H1 (cell line): ENCODE measurements at regions not wholly inside any gene's neighbourhood (a gene's known extent, or its start where the extent isn't known, plus 50 kb on each side); places are given as distances from the start of the nearest gene placed in this dataset.

Source experiments
- CTCF ChIA-PET: fragments of 300-600 bp; sonication (Branson Sonifier 250); formaldehyde crosslinking; loops from one replicate; lab custom pipeline; 2021; ENCODE audit not compliant: partially characterized antibody; lab: Charles Lee
- POLR2A ChIA-PET: fragments of 300-600 bp; sonication (Branson Sonifier 250); formaldehyde crosslinking; loops from one replicate; lab custom pipeline; 2021; ENCODE audit warnings: inconsistent platforms; ENCODE audit not compliant: partially characterized antibody; lab: Charles Lee
- DNase-seq, 2 experiments: peaks; one replicate each; pipeline versions ENCODE4 v3.0.0 to v3.0.0-alpha.2; 2010 to 2022; ENCODE audit warnings: low spot score in 2 of 2, low read depth in 1 of 2, mixed read lengths in 1 of 2
- FAIRE-seq: peaks from 2 replicates; lab custom pipeline; 2011; peaks lifted over from hg19 to GRCh38; lab: Jason Lieb, UNC
- H2AFZ ChIP-seq: 2 replicates; pipeline ENCODE4 v1.8.1; 2012; ENCODE audit warnings: low read length, inconsistent platforms
- H2AK5ac ChIP-seq: 2 replicates; pipeline ENCODE4 v1.6.1; 2013; ENCODE audit warnings: low read depth, low read length
- H2BK120ac ChIP-seq: replicated peaks from 2 replicates; pipeline ENCODE3; 2013; ENCODE audit warnings: low read depth, low read length, inconsistent platforms
- H2BK12ac ChIP-seq: 2 replicates; pipeline ENCODE4 v1.6.1; 2013; ENCODE audit warnings: low read depth, low read length
- H2BK15ac ChIP-seq: 2 replicates; pipeline ENCODE4 v1.6.1; 2013; ENCODE audit warnings: low read length
- H2BK20ac ChIP-seq: 2 replicates; pipeline ENCODE4 v1.6.1; 2013; ENCODE audit warnings: low read length
- H2BK5ac ChIP-seq: 2 replicates; pipeline ENCODE4 v1.6.1; 2013; ENCODE audit warnings: low read depth, low read length
- H3K14ac ChIP-seq: 2 replicates; pipeline ENCODE4 v1.6.1; 2013; ENCODE audit warnings: inconsistent platforms; ENCODE audit not compliant: insufficient read length
- H3K18ac ChIP-seq: 2 replicates; pipeline ENCODE4 v1.6.1; 2013; ENCODE audit warnings: low read length; ENCODE audit errors: extremely low read depth
- H3K23ac ChIP-seq: 2 replicates; pipeline ENCODE4 v1.6.1; 2013; ENCODE audit warnings: inconsistent platforms; ENCODE audit not compliant: insufficient read length
- H3K23me2 ChIP-seq: 2 replicates; pipeline ENCODE4 v1.6.1; 2013; ENCODE audit warnings: low read depth, low read length
- H3K27ac ChIP-seq: 2 replicates; pipeline ENCODE4 v1.6.1; 2011; ENCODE audit warnings: low read depth, low read length, inconsistent platforms
- H3K27me3 ChIP-seq, 4 experiments: replicated peaks in 1 of 4; 1 replicate in 1 of 4; 2 replicates in 3 of 4; pipeline versions ENCODE4 v1.6.1 to v1.8.1; 2011 to 2013; ENCODE audit warnings: low read length in 3 of 4, mild to moderate bottlenecking in 3 of 4, inconsistent platforms in 2 of 4, mixed read lengths in 2 of 4, moderate library complexity in 1 of 4; ENCODE audit not compliant: control insufficient read depth in 3 of 4, insufficient read depth in 3 of 4; ENCODE audit errors: extremely low read depth in 1 of 4
- H3K36me3 ChIP-seq, 4 experiments: 2 replicates each; pipeline versions ENCODE4 v1.6.1 to v1.8.1; 2011 to 2013; ENCODE audit warnings: mild to moderate bottlenecking in 4 of 4, low read length in 3 of 4, moderate library complexity in 2 of 4, control low read depth in 1 of 4, inconsistent platforms in 1 of 4; ENCODE audit not compliant: insufficient read depth in 4 of 4, control insufficient read depth in 2 of 4
- H3K4ac ChIP-seq: replicated peaks from 2 replicates; pipeline ENCODE3; 2013; ENCODE audit warnings: low read length, low read depth, mixed read lengths, inconsistent platforms; ENCODE audit not compliant: insufficient read length
- H3K4me1 ChIP-seq, 4 experiments: replicated peaks in 1 of 4; 1 replicate in 1 of 4; 2 replicates in 3 of 4; pipeline versions ENCODE4 v1.6.1 to v1.8.1; 2011 to 2013; ENCODE audit warnings: low read length in 3 of 4, inconsistent platforms in 2 of 4, mixed read lengths in 1 of 4; ENCODE audit not compliant: insufficient read depth in 4 of 4, control insufficient read depth in 3 of 4
- H3K4me2 ChIP-seq, 2 experiments: 2 replicates each; pipeline versions ENCODE4 v1.6.1 to v1.8.1; 2011 to 2013; ENCODE audit warnings: low read depth in 2 of 2, low read length in 2 of 2, control low read depth in 1 of 2, inconsistent platforms in 1 of 2, mild to moderate bottlenecking in 1 of 2; ENCODE audit not compliant: insufficient read depth in 1 of 2
- H3K4me3 ChIP-seq, 4 experiments: fragments of 200-600, 300-600 bp in 1 of 4; sonication (generic), shearing (Covaris generic), sonication (Bioruptor Twin) in 1 of 4; 2 replicates each; pipeline versions ENCODE4 v1.5.1 to v1.8.1; 2011 to 2016; ENCODE audit warnings: low read length in 4 of 4, low read depth in 3 of 4, control low read depth in 2 of 4, inconsistent platforms in 2 of 4, mild to moderate bottlenecking in 2 of 4, mixed read lengths in 1 of 4, moderate library complexity in 1 of 4; ENCODE audit not compliant: insufficient read depth in 2 of 4; ENCODE audit errors: extremely low read depth in 1 of 4
- H3K56ac ChIP-seq: replicated peaks from 2 replicates; pipeline ENCODE3; 2013; ENCODE audit warnings: low read depth, mild to moderate bottlenecking, mixed read lengths, low read length, inconsistent platforms; ENCODE audit not compliant: insufficient read length
- H3K79me1 ChIP-seq: 2 replicates; pipeline ENCODE4 v1.6.1; 2013; ENCODE audit warnings: low read depth, low read length, control low read depth
- H3K79me2 ChIP-seq, 2 experiments: 2 replicates each; pipeline versions ENCODE4 v1.6.1 to v1.8.1; 2012 to 2013; ENCODE audit warnings: low read length in 2 of 2, mild to moderate bottlenecking in 2 of 2, inconsistent platforms in 1 of 2; ENCODE audit not compliant: insufficient read depth in 2 of 2, control insufficient read depth in 1 of 2
- H3K9ac ChIP-seq, 4 experiments: replicated peaks in 1 of 4; 1 replicate in 1 of 4; 2 replicates in 3 of 4; pipeline versions ENCODE4 v1.6.1 to v1.8.1; 2011 to 2013; ENCODE audit warnings: low read depth in 3 of 4, low read length in 3 of 4, control low read depth in 2 of 4, mild to moderate bottlenecking in 2 of 4, moderate library complexity in 2 of 4, inconsistent platforms in 1 of 4; ENCODE audit errors: extremely low read depth in 1 of 4
- H3K9me3 ChIP-seq, 2 experiments: 2 replicates each; pipeline versions ENCODE4 v1.6.1 to v1.8.1; 2012 to 2013; ENCODE audit warnings: mild to moderate bottlenecking in 2 of 2, moderate library complexity in 2 of 2, control low read depth in 1 of 2, inconsistent platforms in 1 of 2, low read depth in 1 of 2, low read length in 1 of 2, mixed read lengths in 1 of 2; ENCODE audit not compliant: insufficient read depth in 2 of 2
- H4K20me1 ChIP-seq, 2 experiments: replicated peaks in 1 of 2; 2 replicates each; pipeline versions ENCODE3 to v1.8.1; 2011 to 2013; ENCODE audit warnings: inconsistent platforms in 2 of 2, low read length in 2 of 2, mild to moderate bottlenecking in 1 of 2; ENCODE audit not compliant: insufficient read depth in 2 of 2, control insufficient read depth in 1 of 2
- H4K5ac ChIP-seq: 2 replicates; pipeline ENCODE4 v1.6.1; 2013; ENCODE audit warnings: low read length, low read depth, mixed read lengths, inconsistent platforms; ENCODE audit not compliant: insufficient read length
- H4K8ac ChIP-seq: 2 replicates; pipeline ENCODE4 v1.8.0; 2013; ENCODE audit warnings: mild to moderate bottlenecking, moderate library complexity, low read length, inconsistent platforms; ENCODE audit not compliant: insufficient read depth; ENCODE audit errors: extremely low read depth
- H4K91ac ChIP-seq: replicated peaks from 2 replicates; pipeline ENCODE3; 2013; ENCODE audit warnings: low read length, mixed read lengths, inconsistent platforms; ENCODE audit not compliant: insufficient read length
- ATF2 ChIP-seq: IDR thresholded peaks from 2 replicates; pipeline ENCODE4 v1.6.1; 2012; ENCODE audit warnings: low read length, inconsistent platforms
- ATF3 ChIP-seq: IDR thresholded peaks from 2 replicates; pipeline ENCODE4 v1.6.1; 2011; ENCODE audit warnings: low read depth, mild to moderate bottlenecking, low read length; ENCODE audit not compliant: insufficient read depth
- GTF2F1 ChIP-seq: IDR thresholded peaks from 2 replicates; pipeline ENCODE4 v1.6.1; 2012; ENCODE audit warnings: low read depth, low read length, improper control_type of control experiment, borderline replicate concordance
- KDM1A ChIP-seq: fragments of 200-600, 300-600 bp; sonication (generic); IDR thresholded peaks from 2 replicates; pipeline ENCODE4 v1.7.1; 2016; ENCODE audit warnings: mild to moderate bottlenecking, low read length, borderline replicate concordance
- NANOG ChIP-seq: IDR thresholded peaks from 2 replicates; pipeline ENCODE4 v1.6.1; 2011; ENCODE audit warnings: low read length, low read depth, mild to moderate bottlenecking, inconsistent platforms; ENCODE audit not compliant: insufficient read depth, poor library complexity, severe bottlenecking
- POLR2A ChIP-seq, 2 experiments: IDR thresholded peaks; 1 replicate in 1 of 2; 2 replicates in 1 of 2; pipeline ENCODE4 v1.6.1; 2011; ENCODE audit warnings: low read depth in 2 of 2, low read length in 2 of 2, mild to moderate bottlenecking in 2 of 2; ENCODE audit errors: control extremely low read depth in 1 of 2
- POLR2AphosphoS5 ChIP-seq: IDR thresholded peaks from 2 replicates; pipeline ENCODE4 v1.6.1; 2011; ENCODE audit warnings: low read depth, low read length
- RFX5 ChIP-seq: IDR thresholded peaks from 2 replicates; pipeline ENCODE4 v1.6.1; 2011; ENCODE audit warnings: low read depth, low read length, improper control_type of control experiment, borderline replicate concordance
- USF2 ChIP-seq: IDR thresholded peaks from 2 replicates; pipeline ENCODE4 v1.6.1; 2011; ENCODE audit warnings: low read length, improper control_type of control experiment
- WGBS, 2 experiments: shearing (Covaris generic) in 1 of 2; methylation state at CpG; one replicate each; pipeline versions ENCODE4 v1.1.6 to v1.1.7; 2013 to 2015; ENCODE audit warnings: low lambda C conversion rate in 2 of 2, mixed read lengths in 2 of 2, inconsistent platforms in 1 of 2, low coverage in 1 of 2, missing lambda C conversion rate in 1 of 2; ENCODE audit not compliant: insufficient replicate concordance in 2 of 2, insufficient coverage in 1 of 2, insufficient read length in 1 of 2; ENCODE audit errors: extremely low coverage in 1 of 2, missing lambda C conversion rate in 1 of 2; 5-methylcytosine and 5-hydroxymethylcytosine counted together

- WGBS, 2 experiments = 97% methylated on average over 2 of the region's 2 CpGs; no CpG with 5 or more reads in 1 of the 2 experiments
- no peak for FAIRE-seq
Observed at GRCh38 chr7:17481118-17481517, 182.7 kb downstream of the AHR start.

More at GRCh38 chr7:17481118-17481517, 182.7 kb downstream of the AHR start:
- H3K14ac ChIP-seq = no peak overlapping the region
- no peaks in the 10 kb centered on the region for H3K4me1 ChIP-seq
- no peak overlapping the region for H2BK120ac ChIP-seq
- CTCF ChIA-PET = no interaction called here
- no peaks in the 10 kb centered on the region for H3K9me3 ChIP-seq
- H2AFZ ChIP-seq = no peak overlapping the region
- H3K79me2 ChIP-seq = no peaks in the 10 kb centered on the region
- no peak overlapping the region for H4K8ac ChIP-seq
- POLR2A ChIA-PET = no interaction called here
- H3K23me2 ChIP-seq = no peaks in the 10 kb centered on the region
- H2BK15ac ChIP-seq = no peak overlapping the region
- no peak overlapping the region for H2BK20ac ChIP-seq
- H3K9ac ChIP-seq = no peak overlapping the region
- no peaks in the 10 kb centered on the region for H4K20me1 ChIP-seq
- no peak overlapping the region for H3K27ac ChIP-seq
- H4K5ac ChIP-seq = no peak overlapping the region
- H3K18ac ChIP-seq = no peak overlapping the region
- no peaks in the 10 kb centered on the region for H3K79me1 ChIP-seq
- no peak overlapping the region for H2AK5ac ChIP-seq
- no peak overlapping the region for H4K91ac ChIP-seq
- H3K36me3 ChIP-seq = no peaks in the 10 kb centered on the region
- H3K23ac ChIP-seq = no peak overlapping the region
- H3K4me2 ChIP-seq = no peak overlapping the region
- H2BK5ac ChIP-seq = no peak overlapping the region
- TF ChIP-seq KDM1A (no peak), NANOG (no peak), GTF2F1 (no peak), POLR2AphosphoS5 (no peak), POLR2A (IDR thresholded peaks at IDR 0.05; ENCODE audit: control extremely low read depth in 1 of 2, low read depth in 2 of 2, low read length in 2 of 2) (no peak), RFX5 (no peak), ATF2 (no peak), ATF3 (no peak), USF2 (no peak)
- no peak for DNase-seq
- H3K4me3 ChIP-seq = no peak overlapping the region
- no peak overlapping the region for H3K4ac ChIP-seq
- no peak overlapping the region for H2BK12ac ChIP-seq
- H3K56ac ChIP-seq = no peak overlapping the region
- no peaks in the 10 kb centered on the region for H3K27me3 ChIP-seq
